ENCODE measurements at regions not wholly inside any gene's neighbourhood (a gene's known extent, or its start where the extent isn't known, plus 50 kb on each side); places are given as distances from the start of the nearest gene placed in this dataset.

DNA sequence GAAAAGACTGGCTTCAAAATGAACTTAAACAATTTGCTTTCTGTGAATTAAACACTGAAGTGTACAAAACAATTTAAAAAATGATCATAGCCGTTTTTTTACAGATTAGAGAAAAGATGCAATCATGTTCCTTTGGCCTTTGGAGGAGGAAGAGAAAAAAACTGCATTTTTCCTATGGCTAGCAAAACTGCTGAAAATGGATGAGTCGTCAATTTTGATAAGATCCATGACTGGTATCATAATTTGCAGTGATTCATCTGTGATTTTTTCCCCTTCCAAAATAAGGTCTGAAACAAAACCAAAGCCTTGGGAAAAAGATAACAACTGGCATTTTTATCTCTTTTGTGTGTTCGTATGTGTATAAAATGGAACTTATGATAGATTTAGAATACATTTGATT, 255.6 kb upstream of the SATB1 start:
- TF ChIP-seq, protein P1, sequence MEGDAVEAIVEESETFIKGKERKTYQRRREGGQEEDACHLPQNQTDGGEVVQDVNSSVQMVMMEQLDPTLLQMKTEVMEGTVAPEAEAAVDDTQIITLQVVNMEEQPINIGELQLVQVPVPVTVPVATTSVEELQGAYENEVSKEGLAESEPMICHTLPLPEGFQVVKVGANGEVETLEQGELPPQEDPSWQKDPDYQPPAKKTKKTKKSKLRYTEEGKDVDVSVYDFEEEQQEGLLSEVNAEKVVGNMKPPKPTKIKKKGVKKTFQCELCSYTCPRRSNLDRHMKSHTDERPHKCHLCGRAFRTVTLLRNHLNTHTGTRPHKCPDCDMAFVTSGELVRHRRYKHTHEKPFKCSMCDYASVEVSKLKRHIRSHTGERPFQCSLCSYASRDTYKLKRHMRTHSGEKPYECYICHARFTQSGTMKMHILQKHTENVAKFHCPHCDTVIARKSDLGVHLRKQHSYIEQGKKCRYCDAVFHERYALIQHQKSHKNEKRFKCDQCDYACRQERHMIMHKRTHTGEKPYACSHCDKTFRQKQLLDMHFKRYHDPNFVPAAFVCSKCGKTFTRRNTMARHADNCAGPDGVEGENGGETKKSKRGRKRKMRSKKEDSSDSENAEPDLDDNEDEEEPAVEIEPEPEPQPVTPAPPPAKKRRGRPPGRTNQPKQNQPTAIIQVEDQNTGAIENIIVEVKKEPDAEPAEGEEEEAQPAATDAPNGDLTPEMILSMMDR (conservative IDR thresholded peaks at IDR 0.05) = no peak
- TF ChIP-seq EZH2 (IDR thresholded peaks at IDR 0.05; ENCODE audit: low read depth) = no peak
